ENCODE measurements at regions not wholly inside any gene's neighbourhood (a gene's known extent, or its start where the extent isn't known, plus 50 kb on each side); places are given as distances from the start of the nearest gene placed in this dataset.

DNA sequence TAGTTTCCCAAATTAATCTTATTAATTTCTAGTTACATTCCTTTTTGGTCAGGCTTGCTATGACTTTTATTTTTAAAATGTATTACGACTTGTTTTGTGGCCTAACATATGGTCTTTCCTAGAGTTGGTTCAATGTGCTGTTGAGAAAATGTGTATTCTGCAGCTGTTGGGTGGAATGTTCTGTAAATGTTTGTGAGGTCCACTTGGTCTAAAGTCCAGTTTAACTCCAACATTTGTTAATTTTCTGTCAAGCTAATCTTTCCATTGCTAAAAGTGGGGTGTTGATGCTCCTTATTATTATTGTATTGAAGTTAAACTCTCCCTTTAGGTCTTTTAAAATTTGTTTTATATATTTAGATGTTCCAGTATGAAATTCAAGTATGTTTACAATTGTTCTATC lies 1010.8 kb upstream of the EDIL3 start:
- Histone ChIP-seq H2AFZ (ENCODE audit: low read length) (no peak overlapping the region), H2BK120ac (ENCODE audit: low read depth, low read length, poor library complexity, severe bottlenecking) (no peak overlapping the region), H3K9me3 (ENCODE audit: control insufficient read depth, low read depth, low read length) (no peaks in the 10 kb centered on the region), H3K9ac (ENCODE audit: extremely low read depth, insufficient read length, low read length) (no peak overlapping the region), H3K4me2 (ENCODE audit: insufficient read depth, insufficient read length, low read length) (no peak overlapping the region), H4K5ac (ENCODE audit: insufficient read length, low read depth, low read length) (no peak overlapping the region), H3K79me1 (ENCODE audit: insufficient read depth, low read depth, low read length, poor library complexity, severe bottlenecking) (no peaks in the 10 kb centered on the region), H2BK5ac (ENCODE audit: insufficient read length, low read length) (no peak overlapping the region), H3K27me3 (ENCODE audit: insufficient read depth, low read length) (no peaks in the 10 kb centered on the region), H3K23ac (ENCODE audit: insufficient read length, low read depth, low read length) (no peak overlapping the region), H4K91ac (ENCODE audit: insufficient read length, low read depth, low read length) (no peak overlapping the region), H3K27ac (ENCODE audit: insufficient read length, low read depth, low read length) (no peak overlapping the region), H3K4me1 (ENCODE audit: insufficient read depth, low read length) (no peaks in the 10 kb centered on the region), H2BK15ac (ENCODE audit: low read depth, low read length) (no peak overlapping the region), H2BK12ac (ENCODE audit: insufficient read length, low read depth, low read length) (no peak overlapping the region), H2BK20ac (ENCODE audit: low read depth, low read length, poor library complexity, severe bottlenecking) (no peak overlapping the region), H2AK5ac (ENCODE audit: insufficient read length, low read length) (no peak overlapping the region), H3K56ac (ENCODE audit: insufficient read length, low read depth, low read length) (no peak overlapping the region), H3K79me2 (ENCODE audit: insufficient read depth, low read length) (no peaks in the 10 kb centered on the region), H3K14ac (ENCODE audit: insufficient read depth, low read length) (no peak overlapping the region), H4K20me1 (ENCODE audit: control insufficient read depth, insufficient read depth, insufficient read length) (no peaks in the 10 kb centered on the region), H3K18ac (ENCODE audit: insufficient read length, low read depth, low read length) (no peak overlapping the region), H3K23me2 (ENCODE audit: insufficient read length, low read depth, low read length, poor library complexity, severe bottlenecking) (no peaks in the 10 kb centered on the region), H3T11ph (ENCODE audit: low read length) (no peak overlapping the region), H3K4ac (ENCODE audit: low read depth, low read length) (no peak overlapping the region), H4K8ac (replicated peaks; ENCODE audit: insufficient read length, low read depth, low read length) (no peak overlapping the region)
- H3K36me3 Mint-ChIP-seq (ENCODE audit: insufficient read depth in 1 of 3, low read depth in 3 of 3) = no peaks in the 10 kb centered on the region; a peak in 1 of 7 replicates
- no peaks in the 10 kb centered on the region for H3K27me3 Mint-ChIP-seq (ENCODE audit: low read depth)
- no peak overlapping the region for H3K27ac Mint-ChIP-seq
- no peaks in the 10 kb centered on the region for H3K9me3 Mint-ChIP-seq
- H3K4me1 Mint-ChIP-seq = no peaks in the 10 kb centered on the region
- DNase-seq = no peak
- no peak overlapping the region for H3K4me3 Mint-ChIP-seq
- WGBS (ENCODE audit: extremely low coverage, insufficient read length, low lambda C conversion rate) = no CpG with 5 or more reads among the region's 1 CpG
- TF ChIP-seq, protein P1, sequence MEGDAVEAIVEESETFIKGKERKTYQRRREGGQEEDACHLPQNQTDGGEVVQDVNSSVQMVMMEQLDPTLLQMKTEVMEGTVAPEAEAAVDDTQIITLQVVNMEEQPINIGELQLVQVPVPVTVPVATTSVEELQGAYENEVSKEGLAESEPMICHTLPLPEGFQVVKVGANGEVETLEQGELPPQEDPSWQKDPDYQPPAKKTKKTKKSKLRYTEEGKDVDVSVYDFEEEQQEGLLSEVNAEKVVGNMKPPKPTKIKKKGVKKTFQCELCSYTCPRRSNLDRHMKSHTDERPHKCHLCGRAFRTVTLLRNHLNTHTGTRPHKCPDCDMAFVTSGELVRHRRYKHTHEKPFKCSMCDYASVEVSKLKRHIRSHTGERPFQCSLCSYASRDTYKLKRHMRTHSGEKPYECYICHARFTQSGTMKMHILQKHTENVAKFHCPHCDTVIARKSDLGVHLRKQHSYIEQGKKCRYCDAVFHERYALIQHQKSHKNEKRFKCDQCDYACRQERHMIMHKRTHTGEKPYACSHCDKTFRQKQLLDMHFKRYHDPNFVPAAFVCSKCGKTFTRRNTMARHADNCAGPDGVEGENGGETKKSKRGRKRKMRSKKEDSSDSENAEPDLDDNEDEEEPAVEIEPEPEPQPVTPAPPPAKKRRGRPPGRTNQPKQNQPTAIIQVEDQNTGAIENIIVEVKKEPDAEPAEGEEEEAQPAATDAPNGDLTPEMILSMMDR (conservative IDR thresholded peaks at IDR 0.05) = no peak

All from H9 (cell line).